DLD1 (cell line): ENCODE measurements at regions not wholly inside any gene's neighbourhood (a gene's known extent, or its start where the extent isn't known, plus 50 kb on each side); places are given as distances from the start of the nearest gene placed in this dataset.

Experiments
- in situ Hi-C: cut with HindIII; loops from 2 replicates; pipeline ENCODE4 v1.10.0; 2017; ENCODE audit warnings: low sequenced_read_pairs

- in situ Hi-C loops: no loop called here
Measured at GRCh38 chr10:60728056-60728455, 50.2 kb upstream of the CDK1 start.

GRCh38 chr10:60726257-60726656 is 52.0 kb upstream of the CDK1 start:
- in situ Hi-C loops: no loop called here

GRCh38 chr10:60722623-60723022 is 55.7 kb upstream of the CDK1 start:
- in situ Hi-C loops: no loop called here

- in situ Hi-C loops: no loop called here
Measured at GRCh38 chr10:60719721-60720120, 58.6 kb upstream of the CDK1 start.

- in situ Hi-C loops: no loop called here
Measured at GRCh38 chr10:60718886-60719285, 59.4 kb upstream of the CDK1 start.

- in situ Hi-C loops: no loop called here
Measured at GRCh38 chr10:60717852-60718251, 60.4 kb upstream of the CDK1 start.

- in situ Hi-C loops: no loop called here
Measured at GRCh38 chr10:60714233-60714632, 64.0 kb upstream of the CDK1 start.

GRCh38 chr10:60711496-60711895 is 66.8 kb upstream of the CDK1 start:
- in situ Hi-C loops: no loop called here

- in situ Hi-C loops: no loop called here
Measured at GRCh38 chr10:60710041-60710440, 68.2 kb upstream of the CDK1 start.

- in situ Hi-C loops: no loop called here
Measured at GRCh38 chr10:60708666-60709065, 69.6 kb upstream of the CDK1 start.

- in situ Hi-C loops: no loop called here
Measured at GRCh38 chr10:60707841-60708240, 70.4 kb upstream of the CDK1 start.

- in situ Hi-C loops: no loop called here
Measured at GRCh38 chr10:60706146-60706545, 72.1 kb upstream of the CDK1 start.

GRCh38 chr10:60705376-60705775 is 72.9 kb upstream of the CDK1 start:
- in situ Hi-C loops: no loop called here

GRCh38 chr10:60704471-60704870 is 73.8 kb upstream of the CDK1 start:
- in situ Hi-C loops: no loop called here

GRCh38 chr10:60703266-60704041 is 74.8 kb upstream of the CDK1 start:
- in situ Hi-C loops: no loop called here

GRCh38 chr10:60687679-60688078 is 90.6 kb upstream of the CDK1 start:
- in situ Hi-C loops: no loop called here

GRCh38 chr10:60684091-60684490 is 94.2 kb upstream of the CDK1 start:
- in situ Hi-C loops: no loop called here

- in situ Hi-C loops: no loop called here
Measured at GRCh38 chr10:60681103-60681502, 97.2 kb upstream of the CDK1 start.

- in situ Hi-C loops: no loop called here
Measured at GRCh38 chr10:60679388-60679990, 98.8 kb upstream of the CDK1 start.

GRCh38 chr10:60678978-60679377 is 99.3 kb upstream of the CDK1 start:
- in situ Hi-C loops: no loop called here

- in situ Hi-C loops: no loop called here
Measured at GRCh38 chr10:60677531-60678129, 100.6 kb upstream of the CDK1 start.

- in situ Hi-C loops: no loop called here
Measured at GRCh38 chr10:60675236-60675635, 103.0 kb upstream of the CDK1 start.
